K562 (cell line): ENCODE measurements at regions not wholly inside any gene's neighbourhood (a gene's known extent, or its start where the extent isn't known, plus 50 kb on each side); places are given as distances from the start of the nearest gene placed in this dataset.

Experiments used
- ATAC-seq: fragments of 200-7000 bp; cut with Tn5 transposase; 3 replicates; pipeline ENCODE4 v1.9.1; 2020; ENCODE audit warnings: moderate library complexity
- BruUV-seq: library from RNA; stranded (reverse); fragments of 400-500 nt; replicated peaks from 2 replicates; lab custom pipeline; 2021; lab: Mats Ljungman, UMichigan
- CTCF ChIA-PET: fragments of 300-600 bp; formaldehyde crosslinking; extraction: SDS; loops from one replicate; lab custom pipeline; 2021; ENCODE audit warnings: low intra/inter-chr PET ratio; lab: Yijun Ruan, JAX
- POLR2A ChIA-PET: fragments of 300-600, 350-650 bp; sonication (Branson Sonifier 250); formaldehyde crosslinking; extraction: SDS; loops from one replicate; lab custom pipeline; 2021; ENCODE audit warnings: antibody characterized with exemption, inconsistent platforms; lab: Yijun Ruan, JAX
- DNase-seq, 4 experiments: peaks; one replicate each; pipeline versions ENCODE4 v3.0.0 to v3.0.0-alpha.2; 2011 to 2018; ENCODE audit warnings: low spot score in 3 of 4, mixed read lengths in 3 of 4; ENCODE audit errors: extremely low read depth in 1 of 4
- FAIRE-seq: peaks from 2 replicates; lab custom pipeline; 2011; peaks lifted over from hg19 to GRCh38; lab: Jason Lieb, UNC
- H2AFZ ChIP-seq: 2 replicates; pipeline ENCODE4 v1.6.0; 2011; ENCODE audit warnings: low read depth, low read length, control low read depth, inconsistent platforms
- H3K27ac ChIP-seq: fragments of 200-600 bp; 3 replicates; pipeline ENCODE4 v1.8.0; 2011; ENCODE audit warnings: low read depth, mild to moderate bottlenecking, control low read depth, inconsistent platforms, low read length, moderate library complexity, mixed read lengths; ENCODE audit errors: extremely low read depth
- H3K27me3 ChIP-seq, 2 experiments: fragments of 300-600 bp in 1 of 2; 2 replicates in 1 of 2; 3 replicates in 1 of 2; pipeline versions ENCODE4 v1.6.0 to v1.8.0; 2011; ENCODE audit warnings: inconsistent platforms in 2 of 2, low read length in 2 of 2, mild to moderate bottlenecking in 1 of 2, mixed read lengths in 1 of 2, moderate library complexity in 1 of 2; ENCODE audit not compliant: control insufficient read depth in 2 of 2, insufficient read depth in 2 of 2
- H3K36me3 ChIP-seq: fragments of 300-600 bp; 3 replicates; pipeline ENCODE4 v1.8.0; 2011; ENCODE audit warnings: mild to moderate bottlenecking, low read length, inconsistent platforms; ENCODE audit not compliant: control insufficient read depth, insufficient read depth
- H3K4me1 ChIP-seq, 2 experiments: fragments of 200-600 bp in 1 of 2; replicated peaks in 1 of 2; 2 replicates in 1 of 2; 3 replicates in 1 of 2; pipeline versions ENCODE4 v1.5.1 to v1.8.0; 2011; ENCODE audit warnings: inconsistent platforms in 2 of 2, low read length in 2 of 2, mild to moderate bottlenecking in 1 of 2, mixed read lengths in 1 of 2, moderate library complexity in 1 of 2; ENCODE audit not compliant: control insufficient read depth in 2 of 2, insufficient read depth in 2 of 2
- H3K4me2 ChIP-seq: 2 replicates; pipeline ENCODE4 v1.6.1; 2011; ENCODE audit warnings: low read length, control low read depth, inconsistent platforms, mixed read lengths; ENCODE audit not compliant: insufficient read depth
- H3K4me3 ChIP-seq: fragments of 200-600 bp; sonication (generic), shearing (Covaris generic); 2 replicates; pipeline ENCODE4 v1.5.1; 2016; ENCODE audit warnings: control low read depth, inconsistent platforms
- H3K79me2 ChIP-seq: fragments of 200-600 bp; 3 replicates; pipeline ENCODE4 v1.8.0; 2011; ENCODE audit warnings: low read length, inconsistent platforms; ENCODE audit not compliant: control insufficient read depth, insufficient read depth
- H3K9ac ChIP-seq, 2 experiments: 2 replicates each; pipeline versions ENCODE4 v1.6.0 to v1.6.1; 2011; ENCODE audit warnings: low read depth in 2 of 2, low read length in 2 of 2, control low read depth in 1 of 2, inconsistent platforms in 1 of 2, mild to moderate bottlenecking in 1 of 2, mixed read lengths in 1 of 2; ENCODE audit not compliant: insufficient read depth in 1 of 2
- H3K9me1 ChIP-seq: one replicate; pipeline ENCODE4 v1.6.0; 2011; ENCODE audit warnings: inconsistent platforms, mild to moderate bottlenecking, low read length, moderate library complexity; ENCODE audit not compliant: control insufficient read depth, insufficient read depth
- H3K9me3 ChIP-seq: replicated peaks from 2 replicates; pipeline ENCODE4 v1.5.1; 2011; ENCODE audit warnings: low read depth, low read length, inconsistent platforms; ENCODE audit not compliant: control insufficient read depth, insufficient read depth
- H4K20me1 ChIP-seq: replicated peaks from 2 replicates; pipeline ENCODE4 v1.6.1; 2011; ENCODE audit warnings: low read length, inconsistent platforms, mixed read lengths; ENCODE audit not compliant: control insufficient read depth, insufficient read depth
- BCLAF1 ChIP-seq, 2 experiments: fragments of 450-650 bp in 1 of 2; IDR thresholded peaks; 2 replicates each; pipeline ENCODE4 v1.6.1; 2011 to 2017; ENCODE audit warnings: low read depth in 2 of 2, antibody characterized with exemption in 1 of 2, borderline replicate concordance in 1 of 2, low read length in 1 of 2, mild to moderate bottlenecking in 1 of 2, mixed read lengths in 1 of 2; ENCODE audit not compliant: control insufficient read depth in 1 of 2
- C11orf30 ChIP-seq: fragments of 450-650 bp; IDR thresholded peaks from 2 replicates; pipeline ENCODE4 v1.6.1; 2016; ENCODE audit warnings: low read depth, mild to moderate bottlenecking
- CEBPB ChIP-seq: fragments of 450-650 bp; IDR thresholded peaks from 2 replicates; pipeline ENCODE4 v1.6.1; 2016; ENCODE audit warnings: missing genetic modification characterization, missing compliant biosample characterization
- LEF1 ChIP-seq: fragments of 450-650 bp; IDR thresholded peaks from 2 replicates; pipeline ENCODE4 v1.6.1; 2016; ENCODE audit warnings: mild to moderate bottlenecking
- NFYB ChIP-seq: IDR thresholded peaks from 2 replicates; pipeline ENCODE4 v1.6.1; 2011; ENCODE audit warnings: mild to moderate bottlenecking, moderate library complexity; ENCODE audit not compliant: insufficient read length; ENCODE audit errors: extremely low read depth
- NR4A1 ChIP-seq, 2 experiments: fragments of 250-450 bp in 1 of 2; fragments of 450-650 bp in 1 of 2; sonication (Bioruptor Pico) in 1 of 2; IDR thresholded peaks; 2 replicates each; pipeline versions ENCODE4 v1.4.0 to v1.6.1; 2016 to 2020; ENCODE audit warnings: mild to moderate bottlenecking in 2 of 2, missing compliant biosample characterization in 1 of 2, missing genetic modification characterization in 1 of 2, moderate library complexity in 1 of 2
- PHTF2 ChIP-seq: fragments of 250-450 bp; sonication (Bioruptor Pico); IDR thresholded peaks from 2 replicates; pipeline ENCODE4 v1.5.0; 2021; ENCODE audit warnings: mild to moderate bottlenecking
- POLR2H ChIP-seq: IDR thresholded peaks from 2 replicates; pipeline ENCODE4 v1.6.1; 2016; ENCODE audit warnings: missing genetic modification characterization, low read depth, mild to moderate bottlenecking, control low read depth, missing compliant biosample characterization, moderate library complexity
- SRSF7 ChIP-seq: fragments of 200-400 bp; formaldehyde crosslinking; optimal IDR thresholded peaks from 2 replicates; pipeline ENCODE3; 2017; ENCODE audit warnings: mild to moderate bottlenecking, low read depth, low read length
- ZNF134 ChIP-seq: fragments of 250-450 bp; sonication (Bioruptor Pico); conservative IDR thresholded peaks from 2 replicates; pipeline ENCODE4 v1.4.0; 2020
- ZNF280A ChIP-seq: fragments of 450-650 bp; IDR thresholded peaks from 2 replicates; pipeline ENCODE4 v1.6.1; 2018; ENCODE audit warnings: mild to moderate bottlenecking, low read depth; ENCODE audit not compliant: partially characterized antibody
- ZNF444 ChIP-seq: fragments of 250-450 bp; sonication (Bioruptor Pico); IDR thresholded peaks from 2 replicates; pipeline ENCODE4 v1.4.0; 2020; ENCODE audit warnings: mild to moderate bottlenecking, moderate library complexity
- ZNF699 ChIP-seq: fragments of 250-450 bp; sonication (Bioruptor Pico); IDR thresholded peaks from 2 replicates; pipeline ENCODE4 v1.8.0; 2021; ENCODE audit warnings: mild to moderate bottlenecking, moderate library complexity; ENCODE audit not compliant: insufficient replicate concordance
- WGBS: fragments of 100-300 bp; shearing (Covaris generic); methylation state at CpG from one replicate; pipeline ENCODE4 v1.1.6; 2016; ENCODE audit warnings: low coverage, mixed read lengths; ENCODE audit not compliant: insufficient coverage; ENCODE audit errors: missing lambda C conversion rate; 5-methylcytosine and 5-hydroxymethylcytosine counted together
- in situ Hi-C: fragments of 300-500 bp; cut with MboI; formaldehyde crosslinking; loops from 4 replicates; pipeline ENCODE4 v1.15.0; 2018; ENCODE audit warnings: inconsistent platforms, mixed read lengths
- intact Hi-C: fragments of 100-400 bp; cut with micrococcal nuclease; formaldehyde crosslinking; loops from 2 replicates; pipeline ENCODE4 v1.14.2; 2022
- TF ChIP-seq, protein P1 (sequence below): sonication (generic); formaldehyde crosslinking; IDR thresholded peaks from 2 replicates; pipeline ENCODE4 v1.8.1; 2022; ENCODE audit warnings: missing genetic modification reagents
- TF ChIP-seq, protein P2 (sequence below): fragments of 250-450 bp; sonication (Bioruptor Pico); IDR thresholded peaks from 2 replicates; pipeline ENCODE4 v1.8.0; 2022; ENCODE audit warnings: inconsistent platforms, mild to moderate bottlenecking, moderate library complexity, borderline replicate concordance

DNA sequence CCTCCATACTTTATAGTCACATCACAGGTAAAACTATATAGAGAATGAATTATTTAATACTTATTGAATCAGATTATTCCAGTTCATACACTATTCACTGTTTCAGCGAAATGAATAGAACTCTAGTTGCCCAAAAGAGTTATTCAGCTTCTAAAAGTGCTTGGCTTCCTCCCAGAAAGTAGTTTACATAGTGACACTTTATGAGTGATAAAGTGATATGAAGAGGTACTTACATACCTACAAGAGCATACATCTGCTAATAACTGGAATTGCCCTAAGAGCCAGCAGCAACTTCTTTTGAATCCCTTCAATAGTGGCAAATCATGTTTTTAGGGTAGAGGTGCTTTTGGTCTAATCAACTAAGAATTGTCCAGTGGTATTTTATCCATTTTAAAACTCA, 635.1 kb upstream of the AGTR1 start:
- Histone ChIP-seq H3K27ac (no peak overlapping the region), H3K4me2 (no peak overlapping the region), H4K20me1 (no peaks in the 10 kb centered on the region), H3K27me3 (no peaks in the 10 kb centered on the region), H3K9ac (no peak overlapping the region), H3K4me1 (no peaks in the 10 kb centered on the region), H3K36me3 (no peaks in the 10 kb centered on the region), H3K79me2 (no peaks in the 10 kb centered on the region), H3K9me1 (no peaks in the 10 kb centered on the region), H3K9me3 (no peaks in the 10 kb centered on the region), H2AFZ (no peak overlapping the region), H3K4me3 (no peak overlapping the region)
- 0% methylated on average over 1 of the region's 1 CpG for WGBS
- in situ Hi-C loops = no loop called here
- no TSS peak for BruUV-seq
- DNase-seq = no peak
- ChIA-PET POLR2A (no interaction called here), CTCF (no interaction called here)
- FAIRE-seq = no peak
- ATAC-seq = no peak
- intact Hi-C loops = no loop called here
- TF ChIP-seq ZNF134 (CRISPR knock-in tag) = no peak
- no peak for TF ChIP-seq CEBPB (tag)
- TF ChIP-seq PHTF2 (CRISPR knock-in tag) = no peak
- TF ChIP-seq BCLAF1 (IDR thresholded peaks at IDR 0.05; ENCODE audit: borderline replicate concordance in 1 of 2, control insufficient read depth in 1 of 2, low read depth in 2 of 2, low read length in 1 of 2) = no peak
- TF ChIP-seq, protein P1, sequence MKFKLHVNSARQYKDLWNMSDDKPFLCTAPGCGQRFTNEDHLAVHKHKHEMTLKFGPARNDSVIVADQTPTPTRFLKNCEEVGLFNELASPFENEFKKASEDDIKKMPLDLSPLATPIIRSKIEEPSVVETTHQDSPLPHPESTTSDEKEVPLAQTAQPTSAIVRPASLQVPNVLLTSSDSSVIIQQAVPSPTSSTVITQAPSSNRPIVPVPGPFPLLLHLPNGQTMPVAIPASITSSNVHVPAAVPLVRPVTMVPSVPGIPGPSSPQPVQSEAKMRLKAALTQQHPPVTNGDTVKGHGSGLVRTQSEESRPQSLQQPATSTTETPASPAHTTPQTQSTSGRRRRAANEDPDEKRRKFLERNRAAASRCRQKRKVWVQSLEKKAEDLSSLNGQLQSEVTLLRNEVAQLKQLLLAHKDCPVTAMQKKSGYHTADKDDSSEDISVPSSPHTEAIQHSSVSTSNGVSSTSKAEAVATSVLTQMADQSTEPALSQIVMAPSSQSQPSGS (CRISPR knock-in tag) = no peak
- no peak for TF ChIP-seq ZNF699 (CRISPR knock-in tag)
- TF ChIP-seq, protein P2, sequence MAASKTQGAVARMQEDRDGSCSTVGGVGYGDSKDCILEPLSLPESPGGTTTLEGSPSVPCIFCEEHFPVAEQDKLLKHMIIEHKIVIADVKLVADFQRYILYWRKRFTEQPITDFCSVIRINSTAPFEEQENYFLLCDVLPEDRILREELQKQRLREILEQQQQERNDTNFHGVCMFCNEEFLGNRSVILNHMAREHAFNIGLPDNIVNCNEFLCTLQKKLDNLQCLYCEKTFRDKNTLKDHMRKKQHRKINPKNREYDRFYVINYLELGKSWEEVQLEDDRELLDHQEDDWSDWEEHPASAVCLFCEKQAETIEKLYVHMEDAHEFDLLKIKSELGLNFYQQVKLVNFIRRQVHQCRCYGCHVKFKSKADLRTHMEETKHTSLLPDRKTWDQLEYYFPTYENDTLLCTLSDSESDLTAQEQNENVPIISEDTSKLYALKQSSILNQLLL (CRISPR knock-in tag) = no peak
- no peak for TF ChIP-seq C11orf30
- TF ChIP-seq POLR2H (tag) = no peak
- TF ChIP-seq NR4A1 (CRISPR knock-in tag; IDR thresholded peaks at IDR 0.05) = no peak
- no peak for TF ChIP-seq NR4A1 (tag; IDR thresholded peaks at IDR 0.05)
- no peak for TF ChIP-seq NFYB
- no peak for TF ChIP-seq SRSF7
- TF ChIP-seq ZNF444 = no peak
- no peak for TF ChIP-seq LEF1
- TF ChIP-seq ZNF280A = no peak
